H1 (cell line): ENCODE measurements at regions not wholly inside any gene's neighbourhood (a gene's known extent, or its start where the extent isn't known, plus 50 kb on each side); places are given as distances from the start of the nearest gene placed in this dataset.
"Not testable (repeated sequence)": the region's sequence is repeated elsewhere in the genome, so short reads cannot be mapped to it uniquely, and the experiment has no call there.

Experiments used
- CTCF ChIA-PET: fragments of 300-600 bp; sonication (Branson Sonifier 250); formaldehyde crosslinking; loops from one replicate; lab custom pipeline; 2021; ENCODE audit not compliant: partially characterized antibody; lab: Charles Lee
- POLR2A ChIA-PET: fragments of 300-600 bp; sonication (Branson Sonifier 250); formaldehyde crosslinking; loops from one replicate; lab custom pipeline; 2021; ENCODE audit warnings: inconsistent platforms; ENCODE audit not compliant: partially characterized antibody; lab: Charles Lee
- DNase-seq, 2 experiments: peaks; one replicate each; pipeline versions ENCODE4 v3.0.0 to v3.0.0-alpha.2; 2010 to 2022; ENCODE audit warnings: low spot score in 2 of 2, low read depth in 1 of 2, mixed read lengths in 1 of 2
- FAIRE-seq: peaks from 2 replicates; lab custom pipeline; 2011; peaks lifted over from hg19 to GRCh38; lab: Jason Lieb, UNC
- H2AFZ ChIP-seq: 2 replicates; pipeline ENCODE4 v1.8.1; 2012; ENCODE audit warnings: low read length, inconsistent platforms
- H2AK5ac ChIP-seq: 2 replicates; pipeline ENCODE4 v1.6.1; 2013; ENCODE audit warnings: low read depth, low read length
- H2BK120ac ChIP-seq: replicated peaks from 2 replicates; pipeline ENCODE3; 2013; ENCODE audit warnings: low read depth, low read length, inconsistent platforms
- H2BK12ac ChIP-seq: 2 replicates; pipeline ENCODE4 v1.6.1; 2013; ENCODE audit warnings: low read depth, low read length
- H2BK15ac ChIP-seq: 2 replicates; pipeline ENCODE4 v1.6.1; 2013; ENCODE audit warnings: low read length
- H2BK20ac ChIP-seq: 2 replicates; pipeline ENCODE4 v1.6.1; 2013; ENCODE audit warnings: low read length
- H2BK5ac ChIP-seq: 2 replicates; pipeline ENCODE4 v1.6.1; 2013; ENCODE audit warnings: low read depth, low read length
- H3K14ac ChIP-seq: 2 replicates; pipeline ENCODE4 v1.6.1; 2013; ENCODE audit warnings: inconsistent platforms; ENCODE audit not compliant: insufficient read length
- H3K18ac ChIP-seq: 2 replicates; pipeline ENCODE4 v1.6.1; 2013; ENCODE audit warnings: low read length; ENCODE audit errors: extremely low read depth
- H3K23ac ChIP-seq: 2 replicates; pipeline ENCODE4 v1.6.1; 2013; ENCODE audit warnings: inconsistent platforms; ENCODE audit not compliant: insufficient read length
- H3K23me2 ChIP-seq: 2 replicates; pipeline ENCODE4 v1.6.1; 2013; ENCODE audit warnings: low read depth, low read length
- H3K27ac ChIP-seq: 2 replicates; pipeline ENCODE4 v1.6.1; 2011; ENCODE audit warnings: low read depth, low read length, inconsistent platforms
- H3K27me3 ChIP-seq, 4 experiments: replicated peaks in 1 of 4; 1 replicate in 1 of 4; 2 replicates in 3 of 4; pipeline versions ENCODE4 v1.6.1 to v1.8.1; 2011 to 2013; ENCODE audit warnings: low read length in 3 of 4, mild to moderate bottlenecking in 3 of 4, inconsistent platforms in 2 of 4, mixed read lengths in 2 of 4, moderate library complexity in 1 of 4; ENCODE audit not compliant: control insufficient read depth in 3 of 4, insufficient read depth in 3 of 4; ENCODE audit errors: extremely low read depth in 1 of 4
- H3K36me3 ChIP-seq, 4 experiments: 2 replicates each; pipeline versions ENCODE4 v1.6.1 to v1.8.1; 2011 to 2013; ENCODE audit warnings: mild to moderate bottlenecking in 4 of 4, low read length in 3 of 4, moderate library complexity in 2 of 4, control low read depth in 1 of 4, inconsistent platforms in 1 of 4; ENCODE audit not compliant: insufficient read depth in 4 of 4, control insufficient read depth in 2 of 4
- H3K4ac ChIP-seq: replicated peaks from 2 replicates; pipeline ENCODE3; 2013; ENCODE audit warnings: low read length, low read depth, mixed read lengths, inconsistent platforms; ENCODE audit not compliant: insufficient read length
- H3K4me1 ChIP-seq, 4 experiments: replicated peaks in 1 of 4; 1 replicate in 1 of 4; 2 replicates in 3 of 4; pipeline versions ENCODE4 v1.6.1 to v1.8.1; 2011 to 2013; ENCODE audit warnings: low read length in 3 of 4, inconsistent platforms in 2 of 4, mixed read lengths in 1 of 4; ENCODE audit not compliant: insufficient read depth in 4 of 4, control insufficient read depth in 3 of 4
- H3K4me2 ChIP-seq, 2 experiments: 2 replicates each; pipeline versions ENCODE4 v1.6.1 to v1.8.1; 2011 to 2013; ENCODE audit warnings: low read depth in 2 of 2, low read length in 2 of 2, control low read depth in 1 of 2, inconsistent platforms in 1 of 2, mild to moderate bottlenecking in 1 of 2; ENCODE audit not compliant: insufficient read depth in 1 of 2
- H3K4me3 ChIP-seq, 4 experiments: fragments of 200-600, 300-600 bp in 1 of 4; sonication (generic), shearing (Covaris generic), sonication (Bioruptor Twin) in 1 of 4; 2 replicates each; pipeline versions ENCODE4 v1.5.1 to v1.8.1; 2011 to 2016; ENCODE audit warnings: low read length in 4 of 4, low read depth in 3 of 4, control low read depth in 2 of 4, inconsistent platforms in 2 of 4, mild to moderate bottlenecking in 2 of 4, mixed read lengths in 1 of 4, moderate library complexity in 1 of 4; ENCODE audit not compliant: insufficient read depth in 2 of 4; ENCODE audit errors: extremely low read depth in 1 of 4
- H3K56ac ChIP-seq: replicated peaks from 2 replicates; pipeline ENCODE3; 2013; ENCODE audit warnings: low read depth, mild to moderate bottlenecking, mixed read lengths, low read length, inconsistent platforms; ENCODE audit not compliant: insufficient read length
- H3K79me1 ChIP-seq: 2 replicates; pipeline ENCODE4 v1.6.1; 2013; ENCODE audit warnings: low read depth, low read length, control low read depth
- H3K79me2 ChIP-seq, 2 experiments: 2 replicates each; pipeline versions ENCODE4 v1.6.1 to v1.8.1; 2012 to 2013; ENCODE audit warnings: low read length in 2 of 2, mild to moderate bottlenecking in 2 of 2, inconsistent platforms in 1 of 2; ENCODE audit not compliant: insufficient read depth in 2 of 2, control insufficient read depth in 1 of 2
- H3K9ac ChIP-seq, 4 experiments: replicated peaks in 1 of 4; 1 replicate in 1 of 4; 2 replicates in 3 of 4; pipeline versions ENCODE4 v1.6.1 to v1.8.1; 2011 to 2013; ENCODE audit warnings: low read depth in 3 of 4, low read length in 3 of 4, control low read depth in 2 of 4, mild to moderate bottlenecking in 2 of 4, moderate library complexity in 2 of 4, inconsistent platforms in 1 of 4; ENCODE audit errors: extremely low read depth in 1 of 4
- H3K9me3 ChIP-seq, 2 experiments: 2 replicates each; pipeline versions ENCODE4 v1.6.1 to v1.8.1; 2012 to 2013; ENCODE audit warnings: mild to moderate bottlenecking in 2 of 2, moderate library complexity in 2 of 2, control low read depth in 1 of 2, inconsistent platforms in 1 of 2, low read depth in 1 of 2, low read length in 1 of 2, mixed read lengths in 1 of 2; ENCODE audit not compliant: insufficient read depth in 2 of 2
- H4K20me1 ChIP-seq, 2 experiments: replicated peaks in 1 of 2; 2 replicates each; pipeline versions ENCODE3 to v1.8.1; 2011 to 2013; ENCODE audit warnings: inconsistent platforms in 2 of 2, low read length in 2 of 2, mild to moderate bottlenecking in 1 of 2; ENCODE audit not compliant: insufficient read depth in 2 of 2, control insufficient read depth in 1 of 2
- H4K5ac ChIP-seq: 2 replicates; pipeline ENCODE4 v1.6.1; 2013; ENCODE audit warnings: low read length, low read depth, mixed read lengths, inconsistent platforms; ENCODE audit not compliant: insufficient read length
- H4K8ac ChIP-seq: 2 replicates; pipeline ENCODE4 v1.8.0; 2013; ENCODE audit warnings: mild to moderate bottlenecking, moderate library complexity, low read length, inconsistent platforms; ENCODE audit not compliant: insufficient read depth; ENCODE audit errors: extremely low read depth
- H4K91ac ChIP-seq: replicated peaks from 2 replicates; pipeline ENCODE3; 2013; ENCODE audit warnings: low read length, mixed read lengths, inconsistent platforms; ENCODE audit not compliant: insufficient read length
- WGBS, 2 experiments: shearing (Covaris generic) in 1 of 2; methylation state at CpG; one replicate each; pipeline versions ENCODE4 v1.1.6 to v1.1.7; 2013 to 2015; ENCODE audit warnings: low lambda C conversion rate in 2 of 2, mixed read lengths in 2 of 2, inconsistent platforms in 1 of 2, low coverage in 1 of 2, missing lambda C conversion rate in 1 of 2; ENCODE audit not compliant: insufficient replicate concordance in 2 of 2, insufficient coverage in 1 of 2, insufficient read length in 1 of 2; ENCODE audit errors: extremely low coverage in 1 of 2, missing lambda C conversion rate in 1 of 2; 5-methylcytosine and 5-hydroxymethylcytosine counted together

DNA sequence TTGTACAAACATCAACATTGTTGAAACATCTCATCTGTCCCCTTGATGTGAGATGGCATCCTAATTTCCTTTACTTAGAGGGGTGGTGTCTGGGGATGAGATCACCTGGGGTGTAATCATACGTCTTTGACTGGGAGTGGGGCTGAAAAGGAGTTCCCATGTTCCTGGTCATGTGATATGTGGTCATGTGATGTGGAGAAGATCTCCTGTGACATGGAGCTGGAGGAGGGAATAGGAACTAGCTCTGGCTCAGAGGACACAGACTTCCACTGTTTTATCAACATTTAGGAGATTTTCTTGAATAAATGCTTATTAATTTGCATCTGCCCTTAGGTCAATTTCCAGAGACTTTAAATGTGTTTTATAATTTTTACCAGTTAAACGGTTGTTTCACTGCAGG is 868.6 kb upstream of the TPTE start:
- H2BK5ac ChIP-seq, H2AK5ac ChIP-seq, H4K91ac ChIP-seq, H3K4me1 ChIP-seq, DNase-seq, H3K4me2 ChIP-seq, H3K18ac ChIP-seq, H3K79me1 ChIP-seq, H4K8ac ChIP-seq, H3K4ac ChIP-seq, CTCF ChIA-PET, FAIRE-seq, H3K9ac ChIP-seq, H3K4me3 ChIP-seq, H2BK15ac ChIP-seq, H4K20me1 ChIP-seq, H3K79me2 ChIP-seq, H2BK20ac ChIP-seq, H3K14ac ChIP-seq, H2BK12ac ChIP-seq, POLR2A ChIA-PET, H4K5ac ChIP-seq, H3K56ac ChIP-seq, H3K23ac ChIP-seq, H3K27me3 ChIP-seq, H2AFZ ChIP-seq, H3K27ac ChIP-seq, H3K23me2 ChIP-seq, H2BK120ac ChIP-seq, H3K36me3 ChIP-seq: not testable (repeated sequence)
- peaks cover 40 to 41% of the 10 kb centered on the region in 2 experiments for H3K9me3 ChIP-seq
- 81% methylated on average over 2 of the region's 2 CpGs; no CpG with 5 or more reads in 1 of the 2 experiments for WGBS, 2 experiments

DNA sequence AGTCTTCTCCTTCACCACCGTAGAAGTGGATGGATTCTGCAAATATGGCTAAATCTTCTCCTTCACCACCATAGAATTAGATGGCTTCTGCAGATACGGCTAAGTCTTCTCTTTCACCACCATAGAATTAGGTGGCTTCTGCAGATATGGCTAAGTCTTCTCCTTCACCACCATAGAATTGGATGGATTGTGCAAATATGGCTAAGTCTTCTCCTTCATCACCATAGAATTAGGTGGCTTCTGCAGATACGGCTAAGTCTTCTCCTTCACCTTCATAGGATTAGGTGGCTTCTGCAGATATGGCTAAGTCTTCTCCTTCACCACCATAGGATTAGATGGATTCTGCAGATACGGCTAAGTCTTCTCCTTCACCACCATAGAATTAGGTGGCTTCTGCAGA is 866.2 kb upstream of the TPTE start:
- H4K20me1 ChIP-seq, H3K27ac ChIP-seq, H3K4me1 ChIP-seq, POLR2A ChIA-PET, H4K8ac ChIP-seq, H2BK15ac ChIP-seq, H3K23me2 ChIP-seq, CTCF ChIA-PET, H2BK12ac ChIP-seq, H4K5ac ChIP-seq, H3K27me3 ChIP-seq, H2AFZ ChIP-seq, H3K14ac ChIP-seq, H3K4me3 ChIP-seq, FAIRE-seq, H4K91ac ChIP-seq, H3K23ac ChIP-seq, H3K4me2 ChIP-seq, H3K9ac ChIP-seq, H2BK120ac ChIP-seq, H3K18ac ChIP-seq, H3K56ac ChIP-seq, H2BK20ac ChIP-seq, H3K36me3 ChIP-seq, DNase-seq, H2BK5ac ChIP-seq, H3K79me2 ChIP-seq, H2AK5ac ChIP-seq, H3K4ac ChIP-seq, H3K79me1 ChIP-seq: not testable (repeated sequence)
- WGBS, 2 experiments: 91% methylated on average over 4 of the region's 4 CpGs; no CpG with 5 or more reads in 1 of the 2 experiments
- H3K9me3 ChIP-seq: peaks cover 32 to 35% of the 10 kb centered on the region in 2 experiments
